NB4 (cell line): ENCODE measurements at regions not wholly inside any gene's neighbourhood (a gene's known extent, or its start where the extent isn't known, plus 50 kb on each side); places are given as distances from the start of the nearest gene placed in this dataset.

ENCODE experiments used
- TF ChIP-seq, protein P1 (sequence below): IDR thresholded peaks from one replicate; pipeline ENCODE4 v1.5.1; 2012; ENCODE audit warnings: low read depth, low read length
- TF ChIP-seq, protein P2 (sequence below): IDR thresholded peaks from 2 replicates; pipeline ENCODE4 v1.6.1; 2011; ENCODE audit warnings: low read depth, low read length

DNA sequence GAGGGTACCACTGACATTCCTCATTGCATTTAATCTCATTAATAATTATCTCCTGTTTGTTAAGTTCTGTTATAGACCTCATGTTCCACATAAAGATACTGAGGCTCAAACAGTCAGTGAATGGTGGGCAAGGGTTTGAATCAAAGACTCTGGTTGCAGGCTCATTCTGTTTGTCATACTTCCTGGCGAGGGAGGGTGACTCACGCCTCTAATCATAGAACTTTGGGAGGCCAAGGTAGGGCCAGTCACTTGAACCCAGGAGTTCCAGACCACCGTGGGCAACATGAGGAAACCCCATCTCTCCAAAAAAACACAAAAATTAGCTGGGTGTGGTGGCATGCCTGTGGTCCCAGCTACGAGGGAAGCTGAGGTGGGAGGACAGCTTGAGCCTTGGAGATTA lies 220.7 kb upstream of the MIR17HG start:
- TF ChIP-seq, protein P1, sequence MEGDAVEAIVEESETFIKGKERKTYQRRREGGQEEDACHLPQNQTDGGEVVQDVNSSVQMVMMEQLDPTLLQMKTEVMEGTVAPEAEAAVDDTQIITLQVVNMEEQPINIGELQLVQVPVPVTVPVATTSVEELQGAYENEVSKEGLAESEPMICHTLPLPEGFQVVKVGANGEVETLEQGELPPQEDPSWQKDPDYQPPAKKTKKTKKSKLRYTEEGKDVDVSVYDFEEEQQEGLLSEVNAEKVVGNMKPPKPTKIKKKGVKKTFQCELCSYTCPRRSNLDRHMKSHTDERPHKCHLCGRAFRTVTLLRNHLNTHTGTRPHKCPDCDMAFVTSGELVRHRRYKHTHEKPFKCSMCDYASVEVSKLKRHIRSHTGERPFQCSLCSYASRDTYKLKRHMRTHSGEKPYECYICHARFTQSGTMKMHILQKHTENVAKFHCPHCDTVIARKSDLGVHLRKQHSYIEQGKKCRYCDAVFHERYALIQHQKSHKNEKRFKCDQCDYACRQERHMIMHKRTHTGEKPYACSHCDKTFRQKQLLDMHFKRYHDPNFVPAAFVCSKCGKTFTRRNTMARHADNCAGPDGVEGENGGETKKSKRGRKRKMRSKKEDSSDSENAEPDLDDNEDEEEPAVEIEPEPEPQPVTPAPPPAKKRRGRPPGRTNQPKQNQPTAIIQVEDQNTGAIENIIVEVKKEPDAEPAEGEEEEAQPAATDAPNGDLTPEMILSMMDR = no peak
- TF ChIP-seq, protein P2, sequence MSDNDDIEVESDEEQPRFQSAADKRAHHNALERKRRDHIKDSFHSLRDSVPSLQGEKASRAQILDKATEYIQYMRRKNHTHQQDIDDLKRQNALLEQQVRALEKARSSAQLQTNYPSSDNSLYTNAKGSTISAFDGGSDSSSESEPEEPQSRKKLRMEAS = no peak
